ENCODE measurements at regions not wholly inside any gene's neighbourhood (a gene's known extent, or its start where the extent isn't known, plus 50 kb on each side); places are given as distances from the start of the nearest gene placed in this dataset.

DNA sequence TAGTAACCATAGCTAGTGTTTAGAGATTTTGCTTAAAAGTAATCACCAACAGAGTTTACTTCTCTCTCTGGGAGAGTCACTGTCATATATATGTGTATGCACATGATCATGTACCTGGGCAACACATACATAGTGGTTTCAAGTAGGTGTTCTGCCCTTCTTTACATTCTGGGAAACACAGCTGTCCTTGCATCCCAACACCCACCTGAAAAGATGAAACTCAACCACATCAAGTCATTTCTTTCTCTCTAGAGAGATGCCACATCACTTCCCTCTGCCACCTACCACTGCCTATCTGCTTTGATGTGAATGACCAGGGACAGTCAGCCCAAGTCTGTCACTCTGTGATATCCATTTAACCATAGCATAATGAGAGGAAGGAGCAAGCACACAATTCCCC is 155.8 kb upstream of the GADL1 start:
- TF ChIP-seq, protein P1, sequence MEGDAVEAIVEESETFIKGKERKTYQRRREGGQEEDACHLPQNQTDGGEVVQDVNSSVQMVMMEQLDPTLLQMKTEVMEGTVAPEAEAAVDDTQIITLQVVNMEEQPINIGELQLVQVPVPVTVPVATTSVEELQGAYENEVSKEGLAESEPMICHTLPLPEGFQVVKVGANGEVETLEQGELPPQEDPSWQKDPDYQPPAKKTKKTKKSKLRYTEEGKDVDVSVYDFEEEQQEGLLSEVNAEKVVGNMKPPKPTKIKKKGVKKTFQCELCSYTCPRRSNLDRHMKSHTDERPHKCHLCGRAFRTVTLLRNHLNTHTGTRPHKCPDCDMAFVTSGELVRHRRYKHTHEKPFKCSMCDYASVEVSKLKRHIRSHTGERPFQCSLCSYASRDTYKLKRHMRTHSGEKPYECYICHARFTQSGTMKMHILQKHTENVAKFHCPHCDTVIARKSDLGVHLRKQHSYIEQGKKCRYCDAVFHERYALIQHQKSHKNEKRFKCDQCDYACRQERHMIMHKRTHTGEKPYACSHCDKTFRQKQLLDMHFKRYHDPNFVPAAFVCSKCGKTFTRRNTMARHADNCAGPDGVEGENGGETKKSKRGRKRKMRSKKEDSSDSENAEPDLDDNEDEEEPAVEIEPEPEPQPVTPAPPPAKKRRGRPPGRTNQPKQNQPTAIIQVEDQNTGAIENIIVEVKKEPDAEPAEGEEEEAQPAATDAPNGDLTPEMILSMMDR (IDR thresholded peaks at IDR 0.05; ENCODE audit: extremely low read depth in 1 of 2, insufficient read depth in 1 of 2, low read depth in 1 of 2, low read length in 2 of 2): no peak
- TF ChIP-seq, protein P2, sequence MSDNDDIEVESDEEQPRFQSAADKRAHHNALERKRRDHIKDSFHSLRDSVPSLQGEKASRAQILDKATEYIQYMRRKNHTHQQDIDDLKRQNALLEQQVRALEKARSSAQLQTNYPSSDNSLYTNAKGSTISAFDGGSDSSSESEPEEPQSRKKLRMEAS (IDR thresholded peaks at IDR 0.05; ENCODE audit: insufficient read depth, insufficient read length): no peak
- TF ChIP-seq POLR2AphosphoS5 (IDR thresholded peaks at IDR 0.05; ENCODE audit: insufficient read depth, low read depth, low read length) (no peak), POLR2A (IDR thresholded peaks at IDR 0.05; ENCODE audit: low read depth, low read length) (no peak), MYC (IDR thresholded peaks at IDR 0.05; ENCODE audit: low read depth, low read length) (no peak)

Measured in endothelial cell of umbilical vein (primary cell).